NCI-H510A treated with DMSO at 0.1 percent for 48 hours (cell line): ENCODE measurements at regions not wholly inside any gene's neighbourhood (a gene's known extent, or its start where the extent isn't known, plus 50 kb on each side); places are given as distances from the start of the nearest gene placed in this dataset.

Experiments used
- DNase-seq: peaks from one replicate; lab custom pipeline; 2025; lab: John Stamatoyannopoulos, UW

- DNase-seq, result no peak
Measured at GRCh38 chr14:97687944-97688630, 890.9 kb downstream of the VRK1 start.

GRCh38 chr14:97688631-97689336 is 891.6 kb downstream of the VRK1 start:
- DNase-seq, result no peak

GRCh38 chr14:97692084-97692483 is 894.9 kb downstream of the VRK1 start:
- peak; percentile 32 for DNase-seq

GRCh38 chr14:97695456-97695981 is 898.3 kb downstream of the VRK1 start:
- no peak for DNase-seq

GRCh38 chr14:97697772-97698171 is 900.6 kb downstream of the VRK1 start:
- no peak for DNase-seq

- DNase-seq, result no peak
Measured at GRCh38 chr14:97699026-97699425, 901.8 kb downstream of the VRK1 start.

GRCh38 chr14:97703006-97703760 is 906.0 kb downstream of the VRK1 start:
- no peak for DNase-seq

- DNase-seq, result no peak
Measured at GRCh38 chr14:97704316-97704885, 907.2 kb downstream of the VRK1 start.

GRCh38 chr14:97705107-97705506 is 907.9 kb downstream of the VRK1 start:
- no peak for DNase-seq

GRCh38 chr14:97705976-97706375 is 908.8 kb downstream of the VRK1 start:
- DNase-seq, result no peak

GRCh38 chr14:97706819-97707218 is 909.6 kb downstream of the VRK1 start:
- DNase-seq, result no peak

- no peak for DNase-seq
Measured at GRCh38 chr14:97707603-97708002, 910.4 kb downstream of the VRK1 start.

GRCh38 chr14:97709552-97709951 is 912.4 kb downstream of the VRK1 start:
- DNase-seq, result no peak

GRCh38 chr14:97710726-97711125 is 913.5 kb downstream of the VRK1 start:
- no peak for DNase-seq

- DNase-seq, result no peak
Measured at GRCh38 chr14:97712471-97712870, 915.3 kb downstream of the VRK1 start.

GRCh38 chr14:97713023-97713422 is 915.8 kb downstream of the VRK1 start:
- DNase-seq, result no peak

- DNase-seq, result no peak
Measured at GRCh38 chr14:97718886-97719442, 921.8 kb downstream of the VRK1 start.

- DNase-seq, result no peak
Measured at GRCh38 chr14:97719931-97720330, 922.7 kb downstream of the VRK1 start.

- DNase-seq, result no peak
Measured at GRCh38 chr14:97723351-97723750, 926.2 kb downstream of the VRK1 start.

GRCh38 chr14:97723819-97724218 is 926.6 kb downstream of the VRK1 start:
- no peak for DNase-seq

- DNase-seq, result no peak
Measured at GRCh38 chr14:97724265-97724731, 927.1 kb downstream of the VRK1 start.

- DNase-seq, result no peak
Measured at GRCh38 chr14:97726676-97727075, 929.5 kb downstream of the VRK1 start.
